ENCODE measurements at regions not wholly inside any gene's neighbourhood (a gene's known extent, or its start where the extent isn't known, plus 50 kb on each side); places are given as distances from the start of the nearest gene placed in this dataset.

GRCh38 chr15:39426552-39427532 is 154.0 kb upstream of the THBS1 start:
- TF ChIP-seq CTCF (IDR thresholded peaks at IDR 0.05; ENCODE audit: low read depth, low read length, poor library complexity, severe bottlenecking) (no peak), EZH2phosphoT487 (IDR thresholded peaks at IDR 0.05; ENCODE audit: borderline replicate concordance, low read length) (no peak)
